Panc1 (cell line): ENCODE measurements at regions not wholly inside any gene's neighbourhood (a gene's known extent, or its start where the extent isn't known, plus 50 kb on each side); places are given as distances from the start of the nearest gene placed in this dataset.

Source experiments
- ATAC-seq: fragments of 200-7000 bp; cut with Tn5 transposase; 2 replicates; pipeline ENCODE4 v1.9.1; 2020; ENCODE audit warnings: mild to moderate bottlenecking, moderate library complexity
- BruUV-seq: library from RNA; stranded (reverse); fragments of 400-500 nt; replicated peaks from 2 replicates; lab custom pipeline; 2021; lab: Mats Ljungman, UMichigan
- CTCF ChIA-PET: fragments of 300-600 bp; sonication (Branson Sonifier 250); formaldehyde crosslinking; loops from one replicate; lab custom pipeline; 2022; ENCODE audit warnings: antibody characterized with exemption; lab: Charles Lee
- POLR2A ChIA-PET: fragments of 300-600 bp; sonication (Branson Sonifier 250); formaldehyde crosslinking; loops from one replicate; lab custom pipeline; 2022; ENCODE audit warnings: antibody characterized with exemption; lab: Charles Lee
- DNase-seq: peaks from one replicate; pipeline ENCODE4 v3.0.0-alpha.2; 2010; ENCODE audit warnings: low read depth, low spot score
- H3K27ac ChIP-seq: 2 replicates; pipeline ENCODE4 v1.5.1; 2011; ENCODE audit warnings: mild to moderate bottlenecking, low read length, inconsistent platforms
- H3K27me3 ChIP-seq: fragments of 200-500 bp; sonication (Bioruptor generic); 2 replicates; pipeline ENCODE4 v1.6.0; 2014; ENCODE audit warnings: low read length, inconsistent platforms; ENCODE audit not compliant: control insufficient read depth, insufficient read depth
- H3K36me3 ChIP-seq: fragments of 200-500 bp; sonication (Bioruptor generic); 2 replicates; pipeline ENCODE4 v1.5.1; 2014; ENCODE audit warnings: inconsistent platforms, mild to moderate bottlenecking, low read length, moderate library complexity; ENCODE audit not compliant: control insufficient read depth, insufficient read depth
- H3K4me1 ChIP-seq: 2 replicates; pipeline ENCODE4 v1.5.1; 2011; ENCODE audit warnings: inconsistent platforms, mild to moderate bottlenecking, low read length, moderate library complexity; ENCODE audit not compliant: control insufficient read depth, insufficient read depth
- H3K4me3 ChIP-seq, 2 experiments: 2 replicates each; pipeline ENCODE4 v1.5.1; 2011 to 2012; ENCODE audit warnings: low read depth in 2 of 2, low read length in 2 of 2, mild to moderate bottlenecking in 2 of 2, inconsistent platforms in 1 of 2, moderate library complexity in 1 of 2
- H3K9me3 ChIP-seq: fragments of 200-500 bp; sonication (Bioruptor generic); 2 replicates; pipeline ENCODE4 v1.5.1; 2014; ENCODE audit warnings: low read depth, mild to moderate bottlenecking, inconsistent platforms, low read length, moderate library complexity; ENCODE audit not compliant: control insufficient read depth, insufficient read depth
- POLR2AphosphoS5 ChIP-seq: IDR thresholded peaks from 2 replicates; pipeline ENCODE4 v1.6.1; 2012; ENCODE audit warnings: mild to moderate bottlenecking, low read depth, low read length, moderate library complexity
- SIN3A ChIP-seq: IDR thresholded peaks from 2 replicates; pipeline ENCODE4 v1.6.1; 2012; ENCODE audit warnings: low read depth, mild to moderate bottlenecking, low read length, moderate library complexity, borderline replicate concordance; ENCODE audit not compliant: insufficient read depth
- TCF7L2 ChIP-seq: IDR thresholded peaks from 2 replicates; pipeline ENCODE4 v1.6.1; 2011; ENCODE audit warnings: mild to moderate bottlenecking, low read depth, low read length, inconsistent platforms
- in situ Hi-C: cut with HindIII; loops from 2 replicates; pipeline ENCODE4 v1.10.0; 2016; ENCODE audit warnings: low sequenced_read_pairs, low pct_unique_long_range_greater_than_20kb
- intact Hi-C: fragments of 100-400 bp; cut with micrococcal nuclease; formaldehyde crosslinking; loops from one replicate; pipeline ENCODE4 v1.10.0; 2022; ENCODE audit not compliant: unreplicated experiment
- TF ChIP-seq, protein P1 (sequence below), 2 experiments: IDR thresholded peaks; 2 replicates each; pipeline ENCODE4 v1.6.1; 2011 to 2012; ENCODE audit warnings: low read depth in 2 of 2, control low read depth in 1 of 2, low read length in 1 of 2, mild to moderate bottlenecking in 1 of 2, moderate library complexity in 1 of 2; ENCODE audit not compliant: insufficient read depth in 1 of 2
- TF ChIP-seq, protein P2 (sequence below): fragments of 450-650 bp; IDR thresholded peaks from 2 replicates; pipeline ENCODE4 v1.5.1; 2017; ENCODE audit warnings: mild to moderate bottlenecking

DNA sequence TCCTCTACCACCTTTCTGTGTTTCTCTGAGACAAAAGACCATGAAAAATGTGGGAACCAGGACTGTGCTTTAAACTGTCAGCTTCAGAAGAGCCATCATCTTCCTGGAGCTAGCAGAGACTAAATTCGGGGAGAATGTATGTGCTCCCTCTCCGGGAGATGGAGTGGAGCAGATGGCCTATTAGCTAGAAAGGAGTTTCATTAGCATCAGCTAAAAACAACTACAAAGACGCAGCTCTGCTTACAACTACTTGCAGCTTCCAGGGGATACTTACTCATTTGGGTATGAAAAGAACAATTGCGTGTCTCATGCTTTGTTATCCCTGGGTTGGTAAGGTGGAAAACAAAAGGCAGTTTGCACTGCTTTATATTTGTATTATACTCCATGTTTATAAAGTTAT is 159.6 kb downstream of the MFSD1 start:
- no TSS peak for BruUV-seq
- CTCF ChIA-PET = no interaction called here

DNA sequence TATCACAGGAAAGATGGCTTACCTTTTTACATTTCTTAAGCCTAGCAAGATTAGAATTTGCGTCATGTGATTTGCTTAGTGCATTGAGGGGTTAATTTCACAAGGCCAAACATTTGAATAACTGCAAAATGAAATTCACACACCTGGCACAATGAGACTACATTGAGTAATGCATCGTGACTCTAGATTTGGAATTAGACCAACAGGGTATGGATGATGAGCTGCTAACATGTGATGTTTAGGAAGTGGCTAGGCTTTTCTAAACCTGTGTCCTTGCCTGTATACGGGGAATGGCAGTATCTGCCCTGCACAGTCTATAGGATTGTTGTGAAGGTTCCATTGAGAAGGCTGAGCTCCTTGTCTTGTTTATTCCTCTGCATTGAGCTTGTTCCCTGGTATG is 160.1 kb downstream of the MFSD1 start:
- Histone ChIP-seq H3K4me3 (no peak overlapping the region), H3K9me3 (no peaks in the 10 kb centered on the region), H3K4me1 (no peaks in the 10 kb centered on the region), H3K27ac (no peak overlapping the region), H3K36me3 (no peaks in the 10 kb centered on the region), H3K27me3 (no peaks in the 10 kb centered on the region; the same call in 1 of the 2 replicates)
- no TSS peak for BruUV-seq
- no peak for ATAC-seq
- intact Hi-C loops (no loop called here), in situ Hi-C loops (no loop called here)
- ChIA-PET POLR2A (no interaction called here), CTCF (no interaction called here)
- no peak for DNase-seq
- TF ChIP-seq POLR2AphosphoS5 = no peak
- TF ChIP-seq, protein P1, sequence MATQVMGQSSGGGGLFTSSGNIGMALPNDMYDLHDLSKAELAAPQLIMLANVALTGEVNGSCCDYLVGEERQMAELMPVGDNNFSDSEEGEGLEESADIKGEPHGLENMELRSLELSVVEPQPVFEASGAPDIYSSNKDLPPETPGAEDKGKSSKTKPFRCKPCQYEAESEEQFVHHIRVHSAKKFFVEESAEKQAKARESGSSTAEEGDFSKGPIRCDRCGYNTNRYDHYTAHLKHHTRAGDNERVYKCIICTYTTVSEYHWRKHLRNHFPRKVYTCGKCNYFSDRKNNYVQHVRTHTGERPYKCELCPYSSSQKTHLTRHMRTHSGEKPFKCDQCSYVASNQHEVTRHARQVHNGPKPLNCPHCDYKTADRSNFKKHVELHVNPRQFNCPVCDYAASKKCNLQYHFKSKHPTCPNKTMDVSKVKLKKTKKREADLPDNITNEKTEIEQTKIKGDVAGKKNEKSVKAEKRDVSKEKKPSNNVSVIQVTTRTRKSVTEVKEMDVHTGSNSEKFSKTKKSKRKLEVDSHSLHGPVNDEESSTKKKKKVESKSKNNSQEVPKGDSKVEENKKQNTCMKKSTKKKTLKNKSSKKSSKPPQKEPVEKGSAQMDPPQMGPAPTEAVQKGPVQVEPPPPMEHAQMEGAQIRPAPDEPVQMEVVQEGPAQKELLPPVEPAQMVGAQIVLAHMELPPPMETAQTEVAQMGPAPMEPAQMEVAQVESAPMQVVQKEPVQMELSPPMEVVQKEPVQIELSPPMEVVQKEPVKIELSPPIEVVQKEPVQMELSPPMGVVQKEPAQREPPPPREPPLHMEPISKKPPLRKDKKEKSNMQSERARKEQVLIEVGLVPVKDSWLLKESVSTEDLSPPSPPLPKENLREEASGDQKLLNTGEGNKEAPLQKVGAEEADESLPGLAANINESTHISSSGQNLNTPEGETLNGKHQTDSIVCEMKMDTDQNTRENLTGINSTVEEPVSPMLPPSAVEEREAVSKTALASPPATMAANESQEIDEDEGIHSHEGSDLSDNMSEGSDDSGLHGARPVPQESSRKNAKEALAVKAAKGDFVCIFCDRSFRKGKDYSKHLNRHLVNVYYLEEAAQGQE (IDR thresholded peaks at IDR 0.05; ENCODE audit: insufficient read depth in 1 of 2, low read depth in 2 of 2, low read length in 1 of 2) = no peak

More for the DNA sequence above, 159.6 kb downstream of the MFSD1 start:
- no peaks in the 10 kb centered on the region; the same call in 1 of the 2 replicates for H3K27me3 ChIP-seq
- TF ChIP-seq SIN3A (no peak), POLR2AphosphoS5 (no peak), TCF7L2 (no peak)
- TF ChIP-seq, protein P1 (IDR thresholded peaks at IDR 0.05; ENCODE audit: insufficient read depth in 1 of 2, low read depth in 2 of 2, low read length in 1 of 2) = no peak
- TF ChIP-seq, protein P2, sequence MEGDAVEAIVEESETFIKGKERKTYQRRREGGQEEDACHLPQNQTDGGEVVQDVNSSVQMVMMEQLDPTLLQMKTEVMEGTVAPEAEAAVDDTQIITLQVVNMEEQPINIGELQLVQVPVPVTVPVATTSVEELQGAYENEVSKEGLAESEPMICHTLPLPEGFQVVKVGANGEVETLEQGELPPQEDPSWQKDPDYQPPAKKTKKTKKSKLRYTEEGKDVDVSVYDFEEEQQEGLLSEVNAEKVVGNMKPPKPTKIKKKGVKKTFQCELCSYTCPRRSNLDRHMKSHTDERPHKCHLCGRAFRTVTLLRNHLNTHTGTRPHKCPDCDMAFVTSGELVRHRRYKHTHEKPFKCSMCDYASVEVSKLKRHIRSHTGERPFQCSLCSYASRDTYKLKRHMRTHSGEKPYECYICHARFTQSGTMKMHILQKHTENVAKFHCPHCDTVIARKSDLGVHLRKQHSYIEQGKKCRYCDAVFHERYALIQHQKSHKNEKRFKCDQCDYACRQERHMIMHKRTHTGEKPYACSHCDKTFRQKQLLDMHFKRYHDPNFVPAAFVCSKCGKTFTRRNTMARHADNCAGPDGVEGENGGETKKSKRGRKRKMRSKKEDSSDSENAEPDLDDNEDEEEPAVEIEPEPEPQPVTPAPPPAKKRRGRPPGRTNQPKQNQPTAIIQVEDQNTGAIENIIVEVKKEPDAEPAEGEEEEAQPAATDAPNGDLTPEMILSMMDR = no peak
- no peak for DNase-seq
- no peak overlapping the region for H3K4me3 ChIP-seq
- ATAC-seq = no peak
- H3K4me1 ChIP-seq = no peaks in the 10 kb centered on the region
- H3K27ac ChIP-seq = no peak overlapping the region
- in situ Hi-C loops (no loop called here), intact Hi-C loops (no loop called here)
- POLR2A ChIA-PET = no interaction called here
- H3K9me3 ChIP-seq = no peaks in the 10 kb centered on the region
- H3K36me3 ChIP-seq = no peaks in the 10 kb centered on the region
